Heart right ventricle (tissue), 16 donors: ENCODE measurements at regions not wholly inside any gene's neighbourhood (a gene's known extent, or its start where the extent isn't known, plus 50 kb on each side); places are given as distances from the start of the nearest gene placed in this dataset.

Experiments used
- ATAC-seq, 8 donors: fragments of 200-7000 bp; cut with Tn5 transposase; one replicate each; pipeline ENCODE4 v1.9.1; 2020; ENCODE audit warnings: mild to moderate bottlenecking in 8 of 8, moderate library complexity in 8 of 8, moderate number of reproducible peaks in 1 of 8
- DNase-seq, 2 donors: peaks; one replicate each; pipeline ENCODE4 v3.0.0-alpha.2; 2020
- H3K27ac ChIP-seq, 10 donors: fragments of 200-600 bp; sonication (generic) in 2 of 10; one replicate each; pipeline versions ENCODE4 v1.5.0 to v1.8.0; 2020 to 2022; ENCODE audit warnings: mild to moderate bottlenecking in 3 of 10
- H3K27me3 ChIP-seq, 7 donors: fragments of 200-600 bp; one replicate each; pipeline ENCODE4 v1.8.0; 2021 to 2022; ENCODE audit warnings: mild to moderate bottlenecking in 2 of 7
- H3K36me3 ChIP-seq, 9 donors: fragments of 200-600 bp; sonication (generic) in 1 of 9; one replicate each; pipeline versions ENCODE4 v1.5.0 to v1.8.0; 2020 to 2022; ENCODE audit warnings: mild to moderate bottlenecking in 2 of 9
- H3K4me1 ChIP-seq, 9 donors: fragments of 200-600 bp; sonication (generic) in 1 of 9; one replicate each; pipeline versions ENCODE4 v1.5.0 to v1.8.0; 2020 to 2022; ENCODE audit warnings: mild to moderate bottlenecking in 4 of 9
- H3K4me3 ChIP-seq, 10 donors: fragments of 200-600 bp; sonication (generic) in 2 of 10; one replicate each; pipeline versions ENCODE4 v1.5.0 to v1.8.0; 2020 to 2022; ENCODE audit warnings: mild to moderate bottlenecking in 7 of 10, moderate library complexity in 2 of 10
- H3K9me3 ChIP-seq, 11 donors: fragments of 200-600 bp in 10 of 11; sonication (generic) in 2 of 11; one replicate each; pipeline versions ENCODE4 v1.5.0 to v1.8.0; 2013 to 2022; ENCODE audit warnings: mild to moderate bottlenecking in 2 of 11, control low read depth in 1 of 11, moderate library complexity in 1 of 11
- WGBS, 2 donors: extraction: QIAGEN DNeasy Blood & Tissue Kit; methylation state at CpG; one replicate each; pipeline ENCODE4 v1.1.7; 2013; ENCODE audit warnings: inconsistent platforms in 1 of 2; 5-methylcytosine and 5-hydroxymethylcytosine counted together
- intact Hi-C, 10 donors: fragments of 100-400 bp; cut with DNase I; formaldehyde crosslinking; loops; one replicate each; pipeline versions ENCODE4 v1.11.1 to v1.14.2; 2022
- TF ChIP-seq, protein P1 (sequence below), 9 donors: fragments of 200-600 bp; sonication (generic) in 2 of 9; IDR thresholded peaks; one replicate each; pipeline versions ENCODE4 v1.5.0 to v1.8.0; 2021 to 2022; ENCODE audit warnings: antibody characterized with exemption in 9 of 9, mild to moderate bottlenecking in 5 of 9, moderate library complexity in 1 of 9
- donor health status: Arrhythmogenic right ventricular cardiomyopathy.
- donor health status: ischemic (EF 13 %, LVEDD 7.1; RV severe dilation, severe dysfunction).
- donor health status: healthy with polysubstance abuse.
- donor health status: DM: no; HTN: yes; CAD: no.
- donor health status: DM: no; HTN: no; CAD: no.
- donor health status: ischemic (EF 25% LVEDD 6.9; RV normal size, moderate dysfunction).
- donor health status: ischemic (EF 25% LVEDD 5.7; RV mildly dilated, moderate dysfunction).
- donor health status: healthy.
- donor health status: DM: yes; HTN: yes; CAD: no.
- donor health status: Ischemic cardiomyopathy.
- donor health status: ischemic (EF 35%, LVEDD 5.7; RV mildly dilated, moderate dysfunction).
- donor health status: nonischemic (EF 11% LVEDD 7.7; RV severe dilation, severe dysfunction).
- donor health status: DM: yes; HTN: yes; CAD: no.
- donor health status: PGD.
- donor health status: ischemic (EF 29% LVEDD 5.4; RV normal size, mild dysfunction).
- donor health status: nonischemic (EF 23%, LVEDD 6.1; RV moderate dilation, normal function).

DNA sequence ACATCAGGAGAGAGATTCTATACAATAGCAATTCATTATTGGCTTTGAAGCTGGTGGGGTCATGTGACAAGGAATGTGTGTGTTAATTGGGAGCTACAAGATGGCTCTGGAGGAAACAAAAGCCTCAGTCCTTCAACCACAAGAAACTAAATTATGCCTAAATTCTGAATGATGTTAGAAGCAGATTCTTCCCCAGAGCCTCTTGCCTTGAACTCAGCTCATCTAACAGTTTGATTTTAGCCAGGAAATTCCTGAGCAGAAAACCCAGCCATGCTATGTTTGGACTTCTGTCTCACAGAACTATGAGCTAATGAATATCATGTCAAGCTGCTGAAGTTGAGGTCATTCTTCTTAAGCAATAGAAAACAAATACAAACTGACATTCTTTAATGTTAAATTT lies 274.7 kb downstream of the SLC6A15 start:
- Histone ChIP-seq H3K4me3 (no peak overlapping the region), H3K27me3 (no peaks in the 10 kb centered on the region), H3K4me1 (no peaks in the 10 kb centered on the region), H3K27ac (no peak overlapping the region), H3K36me3 (no peaks in the 10 kb centered on the region), H3K9me3 (no peaks in the 10 kb centered on the region)
- ATAC-seq (no peak), DNase-seq (no peak)
- intact Hi-C loops = no loop called here
- TF ChIP-seq, protein P1, sequence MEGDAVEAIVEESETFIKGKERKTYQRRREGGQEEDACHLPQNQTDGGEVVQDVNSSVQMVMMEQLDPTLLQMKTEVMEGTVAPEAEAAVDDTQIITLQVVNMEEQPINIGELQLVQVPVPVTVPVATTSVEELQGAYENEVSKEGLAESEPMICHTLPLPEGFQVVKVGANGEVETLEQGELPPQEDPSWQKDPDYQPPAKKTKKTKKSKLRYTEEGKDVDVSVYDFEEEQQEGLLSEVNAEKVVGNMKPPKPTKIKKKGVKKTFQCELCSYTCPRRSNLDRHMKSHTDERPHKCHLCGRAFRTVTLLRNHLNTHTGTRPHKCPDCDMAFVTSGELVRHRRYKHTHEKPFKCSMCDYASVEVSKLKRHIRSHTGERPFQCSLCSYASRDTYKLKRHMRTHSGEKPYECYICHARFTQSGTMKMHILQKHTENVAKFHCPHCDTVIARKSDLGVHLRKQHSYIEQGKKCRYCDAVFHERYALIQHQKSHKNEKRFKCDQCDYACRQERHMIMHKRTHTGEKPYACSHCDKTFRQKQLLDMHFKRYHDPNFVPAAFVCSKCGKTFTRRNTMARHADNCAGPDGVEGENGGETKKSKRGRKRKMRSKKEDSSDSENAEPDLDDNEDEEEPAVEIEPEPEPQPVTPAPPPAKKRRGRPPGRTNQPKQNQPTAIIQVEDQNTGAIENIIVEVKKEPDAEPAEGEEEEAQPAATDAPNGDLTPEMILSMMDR (IDR thresholded peaks at IDR 0.05) = no peak

DNA sequence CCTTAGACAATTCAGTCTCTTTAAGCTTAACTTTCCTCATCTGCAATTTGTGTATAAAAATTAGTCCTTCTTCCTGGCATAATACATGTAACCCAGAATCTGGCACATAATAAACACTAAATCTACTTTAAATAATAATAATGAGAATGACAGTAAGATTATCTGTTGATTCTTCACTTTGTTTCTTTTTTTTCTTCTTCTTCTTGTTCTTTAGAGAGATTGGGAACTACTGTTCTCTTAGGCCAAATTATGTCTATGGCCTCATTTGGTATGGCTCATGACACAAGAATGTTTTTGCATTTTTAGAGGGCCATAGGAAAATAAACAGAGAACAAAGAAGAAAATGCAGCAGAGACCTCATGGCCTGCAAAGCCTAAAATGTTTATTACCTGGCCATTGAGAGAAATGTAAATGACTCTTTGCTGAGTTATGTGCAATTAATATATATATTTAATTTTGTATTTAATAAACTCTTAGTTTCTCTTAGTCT lies 275.8 kb downstream of the SLC6A15 start:
- H3K27me3 ChIP-seq = no peaks in the 10 kb centered on the region
- no peak overlapping the region for H3K27ac ChIP-seq
- H3K36me3 ChIP-seq = no peaks in the 10 kb centered on the region
- DNase-seq (no peak), ATAC-seq (no peak)
- TF ChIP-seq, protein P1 (IDR thresholded peaks at IDR 0.05) = no peak
- H3K9me3 ChIP-seq = no peaks in the 10 kb centered on the region
- H3K4me3 ChIP-seq = no peak overlapping the region
- H3K4me1 ChIP-seq = no peaks in the 10 kb centered on the region
- intact Hi-C loops = no loop called here

DNA sequence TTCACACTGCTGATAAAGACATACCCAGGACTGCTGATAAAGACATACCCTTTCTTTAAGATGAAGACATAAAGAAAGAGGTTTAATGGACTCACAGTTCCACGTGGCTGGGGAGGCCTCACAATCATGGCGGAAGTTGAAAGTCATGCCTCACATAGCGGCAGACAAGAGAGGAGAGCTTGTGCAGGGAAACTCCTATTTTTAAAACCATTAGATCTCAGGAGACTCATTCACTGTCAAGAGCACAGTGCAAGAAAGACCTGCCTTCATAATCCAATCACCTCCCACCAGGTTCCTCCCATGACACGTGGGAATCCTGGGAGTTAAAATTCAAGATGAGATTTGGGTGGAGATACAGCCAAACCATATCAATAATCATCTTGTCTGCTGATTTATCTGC lies 278.1 kb downstream of the SLC6A15 start:
- WGBS, 2 donors = 90% methylated on average over 4 of the region's 4 CpGs
- ATAC-seq = no peak

DNA sequence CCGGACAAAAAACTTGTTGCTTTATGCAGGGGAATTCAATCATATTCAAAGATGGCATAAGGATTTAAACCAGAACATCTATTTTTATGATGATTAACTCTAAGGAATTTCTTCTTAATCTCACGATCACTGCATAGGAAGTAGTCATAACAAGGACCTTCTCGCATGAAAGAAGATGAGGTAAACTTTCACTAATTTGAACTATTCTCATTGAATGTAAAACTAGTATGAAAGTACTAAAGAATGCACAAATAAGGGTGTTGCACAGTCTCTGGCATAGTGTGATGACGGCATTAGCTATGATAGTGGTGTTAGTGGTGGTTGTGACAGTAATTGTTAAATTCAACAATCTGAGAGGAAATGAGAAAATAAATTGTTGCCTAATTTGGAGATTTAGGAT lies 280.0 kb downstream of the SLC6A15 start:
- Histone ChIP-seq H3K9me3 (peaks cover 0 to 3% (median 0%) of the 10 kb centered on the region in 11 donors), H3K27me3 (no peaks in the 10 kb centered on the region), H3K4me1 (no peaks in the 10 kb centered on the region), H3K36me3 (no peaks in the 10 kb centered on the region), H3K4me3 (no peak overlapping the region), H3K27ac (no peak overlapping the region)
- no peak for ATAC-seq
- no peak for DNase-seq
- intact Hi-C loops = no loop called here
- 79 to 80% methylated on average over 4 of the region's 4 CpGs for WGBS, 2 donors
- TF ChIP-seq, protein P1 (IDR thresholded peaks at IDR 0.05) = no peak

More for the DNA sequence above, 278.1 kb downstream of the SLC6A15 start:
- Histone ChIP-seq H3K27ac (no peak overlapping the region), H3K4me1 (no peaks in the 10 kb centered on the region), H3K4me3 (no peak overlapping the region), H3K9me3 (no peaks in the 10 kb centered on the region), H3K36me3 (no peaks in the 10 kb centered on the region), H3K27me3 (no peaks in the 10 kb centered on the region)
- intact Hi-C loops = no loop called here
- DNase-seq = no peak
- TF ChIP-seq, protein P1 (IDR thresholded peaks at IDR 0.05) = no peak

DNA sequence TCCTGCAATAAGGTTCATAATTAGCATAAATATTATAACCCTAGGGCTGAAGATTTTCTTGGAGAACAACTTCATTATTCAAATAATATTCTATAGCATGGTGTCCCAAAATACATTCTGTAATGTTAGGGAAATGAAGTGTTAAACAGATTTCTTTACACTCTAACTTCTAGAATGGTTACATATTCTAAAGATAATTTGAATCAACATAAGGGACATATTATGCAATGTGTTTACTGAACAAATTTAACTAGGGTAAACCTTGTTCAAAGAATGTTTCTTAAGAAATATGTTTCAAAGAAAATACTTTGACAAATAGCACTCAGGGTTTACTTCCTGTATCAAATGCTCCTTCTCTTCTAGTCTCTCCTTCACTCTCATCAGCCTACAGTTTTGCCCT lies 281.6 kb downstream of the SLC6A15 start:
- TF ChIP-seq, protein P1 (IDR thresholded peaks at IDR 0.05) = no peak
- intact Hi-C loops = no loop called here
- no peak for ATAC-seq

More for the DNA sequence above, 281.6 kb downstream of the SLC6A15 start:
- Histone ChIP-seq H3K9me3 (peaks cover 0 to 3% (median 0%) of the 10 kb centered on the region in 11 donors), H3K4me3 (no peak overlapping the region), H3K36me3 (no peaks in the 10 kb centered on the region), H3K27ac (no peak overlapping the region), H3K27me3 (no peaks in the 10 kb centered on the region), H3K4me1 (no peaks in the 10 kb centered on the region)
- DNase-seq = no peak
